ENCODE measurements at regions not wholly inside any gene's neighbourhood (a gene's known extent, or its start where the extent isn't known, plus 50 kb on each side); places are given as distances from the start of the nearest gene placed in this dataset.

GRCh38 chr10:26946102-26946811, 85.5 kb upstream of the ABI1 start:
- no peaks in the 10 kb centered on the region for H3K4me1 ChIP-seq (ENCODE audit: control insufficient read depth, insufficient read depth, low read length)
- no peak overlapping the region for H3K4me3 Mint-ChIP-seq
- no peaks in the 10 kb centered on the region for H3K27me3 Mint-ChIP-seq (ENCODE audit: insufficient read depth)
- no peaks in the 10 kb centered on the region for H3K36me3 Mint-ChIP-seq (ENCODE audit: low read depth)
- peak; percentile 59 for DNase-seq
- 88 to 89% methylated on average over 8 to 29 of the region's 29 CpGs for WGBS, 2 experiments (ENCODE audit: insufficient coverage in 1 of 2, insufficient read length in 1 of 2)
- no peak for TF ChIP-seq CTCF (conservative IDR thresholded peaks at IDR 0.05)
- no peak overlapping the region for H3K27ac Mint-ChIP-seq
- H3K9me3 ChIP-seq (ENCODE audit: control insufficient read depth, low read length) = peaks cover 7% of the 10 kb centered on the region
- H3K4me1 Mint-ChIP-seq = no peaks in the 10 kb centered on the region
- no peak overlapping the region for H3K27ac ChIP-seq (ENCODE audit: low read depth, low read length)
- H3K4me3 ChIP-seq (ENCODE audit: low read length) = no peak overlapping the region
- no peaks in the 10 kb centered on the region for H3K27me3 ChIP-seq (ENCODE audit: control insufficient read depth, insufficient read depth, low read length, poor library complexity, severe bottlenecking)
- H3K9ac ChIP-seq (ENCODE audit: extremely low read depth, low read length, poor library complexity, severe bottlenecking) = no peak overlapping the region
- H3K9me3 Mint-ChIP-seq = peaks cover 14% of the 10 kb centered on the region
- no peaks in the 10 kb centered on the region for H3K36me3 ChIP-seq (ENCODE audit: control insufficient read depth, insufficient read depth, low read length)

- Histone ChIP-seq H3K36me3 (ENCODE audit: control insufficient read depth, insufficient read depth, low read length) (no peaks in the 10 kb centered on the region), H3K4me1 (ENCODE audit: control insufficient read depth, insufficient read depth, low read length) (no peaks in the 10 kb centered on the region), H3K9me3 (ENCODE audit: control insufficient read depth, low read length) (no peaks in the 10 kb centered on the region), H3K27me3 (ENCODE audit: control insufficient read depth, insufficient read depth, low read length, poor library complexity, severe bottlenecking) (no peaks in the 10 kb centered on the region), H3K9ac (ENCODE audit: extremely low read depth, low read length, poor library complexity, severe bottlenecking) (no peak overlapping the region), H3K27ac (ENCODE audit: low read depth, low read length) (no peak overlapping the region), H3K4me3 (ENCODE audit: low read length) (no peak overlapping the region)
- no peak for TF ChIP-seq CTCF (conservative IDR thresholded peaks at IDR 0.05)
- H3K9me3 Mint-ChIP-seq = no peaks in the 10 kb centered on the region
- no peaks in the 10 kb centered on the region for H3K36me3 Mint-ChIP-seq (ENCODE audit: low read depth)
- WGBS, 2 experiments (ENCODE audit: insufficient coverage in 1 of 2, insufficient read length in 1 of 2) = 93 to 97% methylated on average over 12 to 18 of the region's 18 CpGs
- H3K4me3 Mint-ChIP-seq = no peak overlapping the region
- DNase-seq = no peak
- no peaks in the 10 kb centered on the region for H3K4me1 Mint-ChIP-seq
- no peak overlapping the region for H3K27ac Mint-ChIP-seq
- H3K27me3 Mint-ChIP-seq (ENCODE audit: insufficient read depth) = peaks cover 4% of the 10 kb centered on the region
These were observed 83.6 kb upstream of the ABI1 start for GRCh38 chr10:26944261-26944882.

GRCh38 chr10:26939962-26940354, 79.2 kb upstream of the ABI1 start:
- H3K4me3 ChIP-seq (ENCODE audit: low read length) = no peak overlapping the region
- no peak for DNase-seq
- no peaks in the 10 kb centered on the region for H3K4me1 ChIP-seq (ENCODE audit: control insufficient read depth, insufficient read depth, low read length)
- Mint-ChIP-seq H3K4me3 (no peak overlapping the region), H3K27ac (no peak overlapping the region), H3K36me3 (ENCODE audit: low read depth) (no peaks in the 10 kb centered on the region), H3K4me1 (no peaks in the 10 kb centered on the region), H3K9me3 (no peaks in the 10 kb centered on the region), H3K27me3 (ENCODE audit: insufficient read depth) (peaks cover 5% of the 10 kb centered on the region)
- no peak for TF ChIP-seq CTCF (conservative IDR thresholded peaks at IDR 0.05)
- WGBS, 2 experiments (ENCODE audit: insufficient coverage in 1 of 2, insufficient read length in 1 of 2) = 92 to 94% methylated on average over 8 of the region's 8 CpGs
- H3K27me3 ChIP-seq (ENCODE audit: control insufficient read depth, insufficient read depth, low read length, poor library complexity, severe bottlenecking) = no peaks in the 10 kb centered on the region
- no peaks in the 10 kb centered on the region for H3K36me3 ChIP-seq (ENCODE audit: control insufficient read depth, insufficient read depth, low read length)
- no peak overlapping the region for H3K27ac ChIP-seq (ENCODE audit: low read depth, low read length)
- no peak overlapping the region for H3K9ac ChIP-seq (ENCODE audit: extremely low read depth, low read length, poor library complexity, severe bottlenecking)
- no peaks in the 10 kb centered on the region for H3K9me3 ChIP-seq (ENCODE audit: control insufficient read depth, low read length)
